H7 (cell line): ENCODE measurements at regions not wholly inside any gene's neighbourhood (a gene's known extent, or its start where the extent isn't known, plus 50 kb on each side); places are given as distances from the start of the nearest gene placed in this dataset.
"Not testable (repeated sequence)": the region's sequence is repeated elsewhere in the genome, so short reads cannot be mapped to it uniquely, and the experiment has no call there.

Experiments used
- DNase-seq: peaks from one replicate; pipeline ENCODE4 v3.0.0; 2012
- H3K27me3 ChIP-seq: 2 replicates; pipeline ENCODE4 v1.6.0; 2011; ENCODE audit warnings: mild to moderate bottlenecking, low read length; ENCODE audit not compliant: control insufficient read depth, insufficient read depth
- H3K36me3 ChIP-seq: replicated peaks from 2 replicates; pipeline ENCODE4 v1.5.1; 2011; ENCODE audit warnings: low read length; ENCODE audit not compliant: control insufficient read depth, insufficient read depth
- H3K4me3 ChIP-seq: 2 replicates; pipeline ENCODE4 v1.5.1; 2011; ENCODE audit warnings: low read depth, mild to moderate bottlenecking, control low read depth, low read length, moderate library complexity; ENCODE audit not compliant: insufficient read depth

DNA sequence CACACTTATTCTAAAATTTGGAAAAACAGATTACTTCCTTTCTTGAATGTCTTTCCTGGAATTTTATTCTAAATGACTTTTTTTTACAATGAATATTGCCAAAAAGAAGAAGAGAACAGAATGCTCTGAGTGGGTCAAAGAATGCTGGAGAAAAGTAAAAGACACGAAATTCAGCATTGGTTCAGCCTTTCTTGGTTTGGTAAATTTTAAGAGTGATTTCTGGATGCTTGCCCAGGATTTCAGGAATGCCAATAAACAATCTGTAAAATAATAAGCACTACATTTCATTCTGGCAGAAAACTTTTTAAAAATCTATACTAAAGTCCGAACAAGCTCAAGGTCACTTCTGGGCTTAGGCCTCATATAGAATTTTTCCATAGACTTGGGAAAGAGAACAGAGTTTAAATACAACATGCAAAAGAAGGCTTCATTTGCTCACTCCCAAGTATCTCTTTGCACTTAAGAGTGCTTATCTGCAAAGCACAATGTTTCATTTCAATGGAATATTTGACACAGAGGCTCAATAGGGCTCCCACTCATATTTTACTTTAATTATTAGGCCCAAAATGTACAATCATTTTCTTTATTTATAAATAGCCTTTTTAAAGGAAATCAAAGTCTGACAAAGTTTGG, 359.5 kb upstream of the ANKRD30A start:
- no peaks in the 10 kb centered on the region for H3K27me3 ChIP-seq
- no peak overlapping the region for H3K4me3 ChIP-seq
- no peaks in the 10 kb centered on the region for H3K36me3 ChIP-seq
- no peak for DNase-seq

DNA sequence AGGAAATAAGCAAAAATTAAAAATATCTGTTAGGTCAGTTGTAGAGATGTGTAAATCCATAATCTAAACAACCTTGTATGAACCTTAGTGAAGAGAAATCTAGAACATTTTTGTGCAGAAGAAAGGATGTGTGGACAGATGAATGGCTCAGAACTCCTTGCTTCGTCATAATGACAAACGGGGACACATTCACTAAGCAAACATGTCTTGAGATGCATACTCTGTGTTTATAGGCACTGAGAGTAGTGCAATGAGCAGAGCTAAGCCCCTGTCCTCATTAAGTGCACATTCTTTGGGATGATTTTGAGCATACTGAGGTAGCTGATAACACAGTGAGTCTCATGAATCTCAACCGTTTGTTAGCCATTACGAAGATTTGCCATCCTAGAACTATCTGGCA, 360.6 kb upstream of the ANKRD30A start:
- H3K4me3 ChIP-seq: no peak overlapping the region
- no peaks in the 10 kb centered on the region for H3K27me3 ChIP-seq
- no peaks in the 10 kb centered on the region for H3K36me3 ChIP-seq
- no peak for DNase-seq

DNA sequence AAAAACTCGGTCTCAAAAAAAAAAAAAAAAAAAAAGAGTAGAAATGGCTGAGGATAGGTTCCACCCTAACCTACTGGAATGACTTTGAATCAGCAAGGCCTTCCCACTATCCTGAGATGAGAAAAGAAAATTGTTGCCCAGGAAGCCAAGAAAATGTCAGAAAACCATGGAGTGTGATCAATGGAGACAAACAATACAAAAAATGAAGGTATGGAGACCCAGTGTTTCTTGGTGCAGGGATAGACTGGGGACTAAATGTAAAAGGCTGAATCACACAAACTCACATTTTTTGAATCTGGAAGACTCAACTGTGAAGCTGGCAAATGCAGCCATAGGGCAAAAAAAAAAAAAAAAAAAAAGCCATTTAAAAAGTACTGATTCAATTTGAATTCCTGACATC, 364.3 kb upstream of the ANKRD30A start:
- no peak for DNase-seq
- no peaks in the 10 kb centered on the region for H3K36me3 ChIP-seq
- H3K4me3 ChIP-seq: no peak overlapping the region
- no peaks in the 10 kb centered on the region for H3K27me3 ChIP-seq

DNA sequence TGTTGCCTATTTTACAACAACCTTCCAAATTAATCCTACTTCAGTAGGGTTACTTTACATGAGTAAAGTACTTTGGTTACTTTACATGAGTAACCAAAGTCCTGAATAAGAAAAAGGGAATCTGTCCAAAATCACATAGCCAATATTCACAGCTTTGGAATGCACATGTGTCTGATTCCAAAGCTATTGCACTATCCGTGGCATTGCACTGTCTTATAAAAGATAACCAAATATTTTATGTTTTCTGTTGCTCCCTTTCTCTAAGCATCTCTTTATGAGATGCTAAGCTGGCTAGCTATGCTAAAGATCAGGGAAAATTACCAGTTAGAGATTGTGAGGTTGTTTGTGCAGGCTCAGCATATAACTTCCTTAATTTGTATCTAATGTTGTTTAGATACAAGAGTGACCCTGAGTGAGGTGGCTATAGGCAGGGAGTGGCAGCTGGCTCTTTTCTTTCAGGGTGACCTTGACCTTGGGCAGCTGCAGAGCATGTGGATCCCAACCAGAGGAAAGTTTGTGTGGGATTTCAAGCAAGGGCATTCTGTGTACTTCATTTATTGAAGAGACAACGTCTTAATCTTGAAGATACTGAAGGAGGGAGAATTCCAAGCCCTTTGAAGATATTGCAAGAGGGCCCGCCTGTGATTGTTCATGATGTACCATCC, 366.1 kb upstream of the ANKRD30A start:
- Histone ChIP-seq H3K36me3 (no peaks in the 10 kb centered on the region), H3K27me3 (no peaks in the 10 kb centered on the region), H3K4me3 (no peak overlapping the region)
- no peak for DNase-seq

DNA sequence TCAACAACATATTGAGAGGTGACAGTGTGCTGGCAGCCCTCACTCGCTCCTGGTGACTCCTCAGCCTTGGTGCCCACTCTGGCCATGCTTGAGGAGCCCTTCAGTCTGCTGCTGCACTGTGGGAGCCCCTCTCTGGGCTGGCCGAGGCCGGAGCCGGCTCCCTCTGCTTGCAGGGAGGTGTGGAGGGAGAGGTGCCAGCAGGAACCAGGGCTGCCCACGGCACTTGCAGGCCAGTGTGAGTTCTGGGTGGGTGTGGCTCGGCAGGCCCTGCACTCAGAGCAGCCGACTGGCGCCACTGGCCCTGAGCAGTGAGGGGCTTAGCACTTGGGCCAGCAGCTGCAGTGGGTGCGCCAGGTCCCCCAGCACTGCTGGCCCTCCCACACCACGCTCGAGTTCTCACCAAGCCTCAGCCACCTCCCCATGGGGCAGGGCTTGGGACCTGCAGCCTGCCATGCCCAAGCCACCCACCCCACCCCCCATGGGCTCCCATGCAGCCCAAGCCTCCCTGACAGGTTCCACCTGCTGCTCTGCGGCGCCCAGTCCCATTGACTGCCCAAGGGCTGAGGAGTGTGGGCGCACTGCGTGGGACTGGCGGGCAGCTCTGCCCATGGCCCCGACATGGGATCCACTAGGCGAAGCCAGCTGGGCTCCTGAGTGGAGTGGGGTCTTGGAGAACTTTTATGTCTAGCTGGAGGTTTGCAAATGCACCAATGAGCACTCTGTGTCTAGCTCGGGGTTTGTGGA, 377.1 kb upstream of the ANKRD30A start:
- H3K36me3 ChIP-seq: no peaks in the 10 kb centered on the region
- DNase-seq: no peak
- H3K4me3 ChIP-seq: no peak overlapping the region
- H3K27me3 ChIP-seq: no peaks in the 10 kb centered on the region

DNA sequence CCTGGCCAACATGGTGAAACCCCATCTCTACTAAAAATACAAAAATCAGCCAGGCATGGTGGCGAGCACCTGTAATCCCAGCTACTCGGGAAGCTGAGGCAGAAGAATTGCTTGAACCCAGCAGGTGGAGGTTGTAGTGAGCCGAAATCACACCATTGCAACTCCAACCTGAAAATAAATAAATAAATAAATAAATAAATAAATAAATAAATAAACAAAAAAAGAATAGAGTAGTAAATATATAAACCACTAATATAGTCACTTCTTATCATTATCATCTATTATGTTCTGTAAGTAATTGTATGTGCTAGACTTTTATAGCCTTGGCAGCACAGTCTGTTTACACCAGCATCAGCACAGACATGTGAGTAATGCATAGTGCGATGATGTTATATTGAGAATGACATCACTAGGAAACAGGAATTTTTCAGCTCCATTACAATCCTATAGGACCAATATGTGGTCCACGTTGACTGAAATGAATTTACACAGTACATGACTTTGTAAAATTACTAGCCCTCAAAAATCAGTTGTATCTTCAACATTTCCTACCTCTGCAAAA, 385.4 kb upstream of the ANKRD30A start:
- H3K36me3 ChIP-seq: no peaks in the 10 kb centered on the region
- H3K27me3 ChIP-seq: no peaks in the 10 kb centered on the region
- DNase-seq: no peak
- H3K4me3 ChIP-seq: no peak overlapping the region

DNA sequence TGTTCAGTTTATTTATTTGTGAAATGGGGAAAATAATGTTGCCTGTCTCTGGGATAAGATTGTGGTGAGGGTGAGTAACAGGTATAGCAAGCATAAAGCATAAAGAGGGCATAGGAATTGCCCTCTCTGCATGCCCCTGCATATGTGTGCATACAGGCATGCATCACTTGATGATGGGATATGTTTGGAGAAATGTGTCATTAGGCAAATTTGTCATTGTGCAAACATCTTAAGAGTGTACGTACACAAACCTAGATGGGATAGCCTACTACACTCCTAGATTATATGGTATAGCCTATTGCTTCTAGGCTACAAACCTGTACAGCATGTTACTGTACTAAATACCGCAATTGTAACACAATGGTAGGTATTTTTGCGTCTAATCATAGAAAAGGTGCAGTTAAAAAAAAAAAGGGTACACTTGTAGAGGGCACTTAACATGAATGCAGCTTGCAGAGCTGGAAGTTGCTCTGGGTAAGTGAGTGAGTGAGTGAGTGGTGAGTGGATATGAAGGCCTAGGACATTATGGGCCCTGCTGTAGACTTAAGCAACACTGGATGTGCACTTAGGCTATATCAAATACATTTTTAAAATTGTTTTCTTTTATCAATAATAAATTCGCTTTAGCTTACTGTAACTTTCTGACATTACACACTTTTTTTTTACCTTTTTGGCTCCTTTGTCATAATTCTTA, 386.5 kb upstream of the ANKRD30A start:
- Histone ChIP-seq H3K27me3 (no peaks in the 10 kb centered on the region), H3K4me3 (no peak overlapping the region), H3K36me3 (no peaks in the 10 kb centered on the region)
- DNase-seq: no peak

DNA sequence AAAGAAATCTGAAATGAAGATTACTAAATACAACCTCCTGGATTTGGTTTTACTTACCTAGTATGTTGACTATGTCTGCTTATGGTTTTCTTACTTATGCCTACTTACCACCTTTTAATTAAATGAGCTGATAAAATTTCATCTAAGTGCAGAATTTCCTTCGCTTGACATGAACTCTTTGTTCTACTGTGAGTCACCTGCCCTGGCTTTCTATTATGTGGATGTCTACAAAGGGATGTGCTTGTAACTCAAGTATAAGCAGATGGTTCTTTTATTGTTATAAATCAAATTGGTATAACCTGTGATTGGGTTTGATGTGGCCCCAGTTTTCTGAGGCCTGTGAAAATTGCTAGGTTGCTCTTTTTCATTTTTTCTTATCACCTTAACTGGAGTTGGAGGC, 389.1 kb upstream of the ANKRD30A start:
- DNase-seq: no peak
- H3K27me3 ChIP-seq: no peaks in the 10 kb centered on the region
- no peak overlapping the region for H3K4me3 ChIP-seq
- H3K36me3 ChIP-seq: no peaks in the 10 kb centered on the region

DNA sequence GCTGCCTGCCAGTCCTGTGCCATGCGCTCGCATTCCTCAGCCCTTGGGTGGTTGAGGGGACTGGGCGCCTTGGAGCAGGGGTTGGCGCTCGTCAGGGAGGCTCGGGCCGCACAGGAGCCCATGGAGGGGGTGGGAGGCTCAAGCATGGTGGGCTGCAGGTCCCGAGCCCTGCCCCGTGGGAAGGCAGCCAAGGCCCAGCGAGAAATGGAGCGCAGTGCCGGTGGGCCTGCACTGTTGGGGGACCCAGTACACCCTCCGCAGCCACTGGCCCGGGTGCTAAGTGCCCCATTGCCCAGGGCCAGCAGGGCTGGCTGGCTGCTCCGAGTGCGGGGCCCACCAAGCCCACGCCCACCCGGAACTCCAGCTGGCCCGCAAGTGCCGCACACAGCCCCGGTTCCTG, 390.8 kb upstream of the ANKRD30A start:
- not testable (repeated sequence) for H3K36me3 ChIP-seq, H3K27me3 ChIP-seq, DNase-seq, H3K4me3 ChIP-seq

DNA sequence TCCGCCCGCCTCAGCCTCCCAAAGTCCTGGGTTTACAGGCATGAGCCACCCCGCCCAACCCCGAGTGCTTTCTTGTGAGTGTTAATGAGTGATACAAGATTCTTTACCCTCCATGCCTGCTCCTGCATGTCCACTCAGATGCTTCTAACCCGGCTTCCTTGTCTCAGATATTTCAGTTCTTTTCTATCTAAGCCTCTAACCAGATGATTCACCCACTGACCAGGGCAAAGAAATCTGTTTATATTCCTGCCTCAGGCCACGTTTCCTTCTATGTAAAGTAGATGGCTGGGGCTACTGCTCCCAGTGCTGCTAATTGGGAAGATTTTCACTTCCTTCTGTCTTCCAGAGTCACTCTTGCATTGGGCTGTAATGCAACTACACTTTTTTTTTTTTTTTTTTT, 395.1 kb upstream of the ANKRD30A start:
- Histone ChIP-seq H3K4me3 (no peak overlapping the region), H3K27me3 (no peaks in the 10 kb centered on the region), H3K36me3 (no peaks in the 10 kb centered on the region)
- no peak for DNase-seq

DNA sequence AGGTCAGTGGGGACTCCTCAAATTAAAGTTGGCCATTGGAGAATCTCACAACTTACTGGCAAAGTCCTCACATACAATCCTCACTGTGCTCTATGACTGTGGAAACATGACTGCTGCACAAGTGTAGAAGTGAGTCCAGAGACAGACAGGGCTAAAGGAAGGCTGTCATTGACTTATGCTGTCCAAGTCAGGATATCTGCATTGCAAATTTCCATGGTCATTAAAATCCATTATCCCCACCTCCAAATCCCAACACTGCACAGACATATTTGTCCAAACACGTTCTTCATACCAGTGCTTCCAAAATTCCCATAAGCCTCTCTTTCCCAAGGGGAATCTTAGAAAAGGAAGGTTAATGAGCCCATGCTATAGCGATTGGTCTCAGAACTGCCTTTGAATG, 396.8 kb upstream of the ANKRD30A start:
- no peaks in the 10 kb centered on the region for H3K36me3 ChIP-seq
- no peak for DNase-seq
- H3K4me3 ChIP-seq: no peak overlapping the region
- H3K27me3 ChIP-seq: no peaks in the 10 kb centered on the region

DNA sequence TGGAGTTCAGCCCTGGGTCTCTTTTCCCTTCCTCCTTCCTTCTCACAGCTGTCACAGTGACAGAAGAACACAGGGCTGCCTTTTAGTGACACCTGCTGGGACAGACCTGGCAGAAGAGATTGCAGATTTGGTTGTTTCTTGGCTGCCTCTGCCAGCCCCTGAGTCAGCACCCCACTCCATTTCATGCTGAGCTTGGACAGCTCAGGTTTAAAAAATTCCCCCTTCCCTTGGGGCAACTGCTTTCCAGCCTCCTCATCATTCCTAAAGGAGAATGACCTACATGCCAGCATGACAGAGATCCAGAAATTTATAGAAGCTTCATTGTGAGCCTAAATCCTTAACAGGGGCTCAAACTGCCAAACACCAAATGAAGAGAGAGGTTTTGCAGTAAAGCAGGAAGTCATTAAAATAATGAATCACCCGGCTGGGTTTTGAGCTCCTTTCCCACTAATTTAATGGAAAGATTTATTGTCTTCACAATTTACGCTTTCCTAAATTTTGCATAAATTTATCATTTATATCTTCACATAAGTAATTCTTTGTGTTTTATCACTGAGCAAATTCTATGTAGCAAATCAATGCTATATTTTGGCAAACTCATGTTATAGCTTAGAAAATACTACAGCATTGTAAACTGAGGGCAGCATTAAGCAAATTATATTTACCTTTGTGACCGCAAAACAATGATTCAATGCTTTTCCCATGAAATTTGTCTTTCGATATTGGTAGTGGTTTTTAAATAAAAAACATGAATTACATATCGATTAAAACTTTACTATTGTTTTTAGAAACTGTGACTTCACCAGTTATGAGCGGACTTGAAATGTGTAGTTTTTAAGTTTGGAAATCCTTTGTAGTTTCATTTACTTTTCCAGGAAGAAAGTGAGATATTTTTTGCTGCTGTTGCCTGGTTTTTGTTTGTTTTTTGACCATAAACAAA, 399.5 kb upstream of the ANKRD30A start:
- no peak overlapping the region for H3K4me3 ChIP-seq
- DNase-seq: peak; percentile 76
- H3K27me3 ChIP-seq: no peaks in the 10 kb centered on the region

DNA sequence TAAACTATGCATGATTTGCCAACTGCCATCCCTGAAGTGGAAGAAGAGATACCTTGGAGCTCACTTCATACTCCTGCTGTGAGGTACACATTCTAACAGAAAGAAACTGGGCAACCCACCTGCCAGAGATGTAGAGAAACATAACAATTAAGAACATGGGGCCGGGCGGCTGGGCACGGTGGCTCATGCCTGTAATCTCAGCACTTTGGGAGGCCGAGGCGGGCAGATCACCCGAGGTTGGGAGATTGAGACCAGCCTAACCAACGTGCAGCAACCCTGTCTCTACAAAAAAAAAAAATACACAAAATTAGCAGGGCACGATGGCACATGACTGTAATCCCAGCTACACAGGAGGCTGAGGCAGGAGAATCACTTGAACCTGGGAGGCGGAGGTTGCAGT, 402.6 kb upstream of the ANKRD30A start:
- DNase-seq: no peak
- no peaks in the 10 kb centered on the region for H3K27me3 ChIP-seq
- H3K4me3 ChIP-seq: no peak overlapping the region
- H3K36me3 ChIP-seq: no peaks in the 10 kb centered on the region

More for the DNA sequence above, 399.5 kb upstream of the ANKRD30A start:
- no peaks in the 10 kb centered on the region for H3K36me3 ChIP-seq

DNA sequence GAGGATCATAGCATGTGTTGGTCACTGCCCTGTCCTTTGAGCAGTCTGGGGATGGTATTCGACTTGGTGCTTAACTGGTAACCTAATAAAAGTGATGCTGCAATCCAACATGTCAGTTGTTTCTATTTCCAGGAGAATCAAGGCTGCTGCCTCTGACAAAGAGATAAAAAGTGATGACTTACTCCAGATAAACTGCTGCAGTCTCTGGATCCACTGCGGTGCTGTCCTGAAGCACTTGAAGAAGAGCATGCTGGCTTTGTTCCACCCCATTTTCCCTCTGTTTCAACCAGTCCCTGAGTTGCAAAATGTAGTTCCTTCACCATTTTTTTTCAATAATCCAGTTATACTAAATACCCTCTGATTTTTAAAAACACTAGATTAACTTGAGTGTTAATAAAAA, 403.5 kb upstream of the ANKRD30A start:
- no peaks in the 10 kb centered on the region for H3K36me3 ChIP-seq
- H3K4me3 ChIP-seq: no peak overlapping the region
- H3K27me3 ChIP-seq: no peaks in the 10 kb centered on the region
- no peak for DNase-seq
